HepG2 (cell line): ENCODE measurements at regions not wholly inside any gene's neighbourhood (a gene's known extent, or its start where the extent isn't known, plus 50 kb on each side); places are given as distances from the start of the nearest gene placed in this dataset.

Experiments
- ATAC-seq: fragments of 200-7000 bp; cut with Tn5 transposase; 3 replicates; pipeline ENCODE4 v1.9.1; 2020; ENCODE audit warnings: mild to moderate bottlenecking, moderate library complexity
- BruUV-seq: library from RNA; stranded (reverse); fragments of 400-500 nt; replicated peaks from 2 replicates; lab custom pipeline; 2021; lab: Mats Ljungman, UMichigan
- CTCF ChIA-PET: fragments of 300-600 bp; formaldehyde crosslinking; extraction: SDS; loops from one replicate; lab custom pipeline; 2021; ENCODE audit warnings: low total read pairs, inconsistent platforms, low intra/inter-chr PET ratio; lab: Yijun Ruan, JAX
- POLR2A ChIA-PET: fragments of 350-600 bp; sonication (Branson Sonifier 250); formaldehyde crosslinking; loops from one replicate; lab custom pipeline; 2020; ENCODE audit warnings: antibody characterized with exemption, inconsistent platforms; lab: Yijun Ruan, JAX
- DNase-seq: peaks from one replicate; pipeline ENCODE4 v3.0.0-alpha.2; 2015; ENCODE audit warnings: low spot score
- FAIRE-seq: peaks from 3 replicates; lab custom pipeline; 2011; peaks lifted over from hg19 to GRCh38; lab: Jason Lieb, UNC
- H2AFZ ChIP-seq: one replicate; pipeline ENCODE4 v1.6.1; 2011; ENCODE audit warnings: low read length, inconsistent platforms
- H3K27ac ChIP-seq: fragments of 300-600 bp; 3 replicates; pipeline ENCODE4 v1.8.0; 2011; ENCODE audit warnings: mixed run types, mild to moderate bottlenecking, mixed read lengths, low read length, inconsistent platforms; ENCODE audit not compliant: insufficient read depth; ENCODE audit errors: extremely low read length
- H3K27me3 ChIP-seq, 2 experiments: fragments of 200-600 bp in 1 of 2; 2 replicates in 1 of 2; 3 replicates in 1 of 2; pipeline versions ENCODE4 v1.6.0 to v1.8.0; 2011; ENCODE audit warnings: low read length in 2 of 2, mild to moderate bottlenecking in 2 of 2, moderate library complexity in 2 of 2, inconsistent platforms in 1 of 2; ENCODE audit not compliant: insufficient read depth in 2 of 2, control insufficient read depth in 1 of 2
- H3K36me3 ChIP-seq, 2 experiments: fragments of 200-600 bp in 1 of 2; replicated peaks in 1 of 2; 2 replicates in 1 of 2; 3 replicates in 1 of 2; pipeline versions ENCODE4 v1.5.1 to v1.8.0; 2011; ENCODE audit warnings: low read length in 2 of 2, inconsistent platforms in 1 of 2; ENCODE audit not compliant: insufficient read depth in 2 of 2, control insufficient read depth in 1 of 2
- H3K4me1 ChIP-seq: 2 replicates; pipeline ENCODE4 v1.5.1; 2012; ENCODE audit warnings: low read length, inconsistent platforms; ENCODE audit not compliant: insufficient read depth
- H3K4me2 ChIP-seq: 2 replicates; pipeline ENCODE4 v1.6.0; 2011; ENCODE audit warnings: low read depth, low read length, inconsistent platforms
- H3K4me3 ChIP-seq, 3 experiments: fragments of 200-600 bp in 1 of 3; sonication (generic), shearing (Covaris generic) in 1 of 3; replicated peaks in 1 of 3; 2 replicates each; pipeline ENCODE4 v1.5.1; 2011 to 2016; ENCODE audit warnings: low read length in 3 of 3, inconsistent platforms in 2 of 3, low read depth in 2 of 3, mild to moderate bottlenecking in 2 of 3, control low read depth in 1 of 3, mixed read lengths in 1 of 3; ENCODE audit not compliant: insufficient read depth in 1 of 3
- H3K79me2 ChIP-seq: one replicate; pipeline ENCODE4 v1.6.1; 2011; ENCODE audit warnings: low read length, inconsistent platforms; ENCODE audit not compliant: insufficient read depth
- H3K9ac ChIP-seq: 2 replicates; pipeline ENCODE4 v1.6.0; 2011; ENCODE audit warnings: mild to moderate bottlenecking, low read depth, low read length, inconsistent platforms; ENCODE audit not compliant: insufficient read depth
- H3K9me3 ChIP-seq: 2 replicates; pipeline ENCODE4 v1.5.1; 2012; ENCODE audit warnings: mild to moderate bottlenecking, low read length
- H4K20me1 ChIP-seq: 2 replicates; pipeline ENCODE4 v1.6.0; 2011; ENCODE audit warnings: inconsistent platforms, mild to moderate bottlenecking, low read length, moderate library complexity; ENCODE audit not compliant: insufficient read depth
- ASH2L ChIP-seq: fragments of 300-600, 200-600 bp; sonication (generic); IDR thresholded peaks from 2 replicates; pipeline ENCODE4 v1.7.0; 2017; ENCODE audit warnings: low read depth, mild to moderate bottlenecking, moderate library complexity, mixed read lengths, low read length; ENCODE audit not compliant: insufficient read length
- CENPT ChIP-seq: sonication (generic); formaldehyde crosslinking; IDR thresholded peaks from 2 replicates; pipeline ENCODE4 v1.8.0; 2022; ENCODE audit warnings: low read depth, mild to moderate bottlenecking, moderate library complexity, missing genetic modification reagents
- FOXA1 ChIP-seq, 2 experiments: fragments of 450-650 bp in 1 of 2; sonication (generic) in 1 of 2; formaldehyde crosslinking in 1 of 2; IDR thresholded peaks; 2 replicates each; pipeline versions ENCODE4 v1.4.0 to v1.6.1; 2016 to 2020; ENCODE audit warnings: missing genetic modification reagents in 1 of 2
- NAIF1 ChIP-seq: sonication (generic); formaldehyde crosslinking; IDR thresholded peaks from 2 replicates; pipeline ENCODE4 v1.5.0; 2020; ENCODE audit warnings: mild to moderate bottlenecking, missing genetic modification reagents, borderline replicate concordance
- NR2C2 ChIP-seq: sonication (generic); formaldehyde crosslinking; IDR thresholded peaks from 2 replicates; pipeline ENCODE4 v1.4.0; 2020; ENCODE audit warnings: missing genetic modification reagents, mild to moderate bottlenecking, moderate library complexity, borderline replicate concordance
- RAD21 ChIP-seq: fragments of 450-650 bp; formaldehyde crosslinking; IDR thresholded peaks from 2 replicates; pipeline ENCODE4 v1.5.0; 2020; ENCODE audit warnings: mild to moderate bottlenecking
- SMAD9 ChIP-seq: sonication (generic); formaldehyde crosslinking; IDR thresholded peaks from 2 replicates; pipeline ENCODE4 v1.5.1; 2020; ENCODE audit warnings: mild to moderate bottlenecking, missing genetic modification reagents
- SMARCE1 ChIP-seq: fragments of 450-650 bp; IDR thresholded peaks from 2 replicates; pipeline ENCODE4 v1.6.1; 2017; ENCODE audit warnings: borderline replicate concordance
- TAF15 ChIP-seq: fragments of 200-400 bp; formaldehyde crosslinking; IDR thresholded peaks from one replicate; pipeline ENCODE4 v1.6.1; 2018; ENCODE audit warnings: mild to moderate bottlenecking, low read depth, low read length; ENCODE audit not compliant: poor library complexity, severe bottlenecking
- ZFP1 ChIP-seq: IDR thresholded peaks from 2 replicates; pipeline ENCODE4 v1.6.1; 2016
- ZNF143 ChIP-seq: sonication (generic); formaldehyde crosslinking; IDR thresholded peaks from 2 replicates; pipeline ENCODE4 v1.4.0; 2020; ENCODE audit warnings: missing genetic modification reagents
- ZNF619 ChIP-seq: sonication (generic); formaldehyde crosslinking; IDR thresholded peaks from 2 replicates; pipeline ENCODE4 v1.4.0; 2020; ENCODE audit warnings: mild to moderate bottlenecking, missing genetic modification reagents
- ZZZ3 ChIP-seq: sonication (generic); formaldehyde crosslinking; IDR thresholded peaks from 2 replicates; pipeline ENCODE4 v1.4.0; 2020; ENCODE audit warnings: missing genetic modification reagents, mild to moderate bottlenecking, borderline replicate concordance
- WGBS: methylation state at CpG from one replicate; pipeline ENCODE4 v1.1.6; 2017; ENCODE audit warnings: low lambda C conversion rate; 5-methylcytosine and 5-hydroxymethylcytosine counted together
- in situ Hi-C: cut with HindIII; loops from 2 replicates; pipeline ENCODE4 v1.10.0; 2017; ENCODE audit warnings: low pct_unique_long_range_greater_than_20kb; ENCODE audit not compliant: extremely low pct_ligation_motif_present
- intact Hi-C: fragments of 100-400 bp; cut with micrococcal nuclease; formaldehyde crosslinking; loops from one replicate; pipeline ENCODE4 v1.10.0; 2022; ENCODE audit not compliant: unreplicated experiment
- TF ChIP-seq, protein P1 (sequence below): IDR thresholded peaks from 2 replicates; pipeline ENCODE4 v1.6.1; 2016; ENCODE audit warnings: low read depth, control low read depth
- TF ChIP-seq, protein P2 (sequence below), 2 experiments: fragments of 450-650 bp in 1 of 2; sonication (generic) in 1 of 2; formaldehyde crosslinking; IDR thresholded peaks; 2 replicates each; pipeline versions ENCODE4 v1.5.0 to v1.8.0; 2020 to 2022; ENCODE audit warnings: mild to moderate bottlenecking in 1 of 2, missing genetic modification reagents in 1 of 2
- TF ChIP-seq, protein P3 (sequence below): sonication (generic); formaldehyde crosslinking; IDR thresholded peaks from 2 replicates; pipeline ENCODE4 v1.4.0; 2020; ENCODE audit warnings: missing genetic modification reagents, borderline replicate concordance

DNA sequence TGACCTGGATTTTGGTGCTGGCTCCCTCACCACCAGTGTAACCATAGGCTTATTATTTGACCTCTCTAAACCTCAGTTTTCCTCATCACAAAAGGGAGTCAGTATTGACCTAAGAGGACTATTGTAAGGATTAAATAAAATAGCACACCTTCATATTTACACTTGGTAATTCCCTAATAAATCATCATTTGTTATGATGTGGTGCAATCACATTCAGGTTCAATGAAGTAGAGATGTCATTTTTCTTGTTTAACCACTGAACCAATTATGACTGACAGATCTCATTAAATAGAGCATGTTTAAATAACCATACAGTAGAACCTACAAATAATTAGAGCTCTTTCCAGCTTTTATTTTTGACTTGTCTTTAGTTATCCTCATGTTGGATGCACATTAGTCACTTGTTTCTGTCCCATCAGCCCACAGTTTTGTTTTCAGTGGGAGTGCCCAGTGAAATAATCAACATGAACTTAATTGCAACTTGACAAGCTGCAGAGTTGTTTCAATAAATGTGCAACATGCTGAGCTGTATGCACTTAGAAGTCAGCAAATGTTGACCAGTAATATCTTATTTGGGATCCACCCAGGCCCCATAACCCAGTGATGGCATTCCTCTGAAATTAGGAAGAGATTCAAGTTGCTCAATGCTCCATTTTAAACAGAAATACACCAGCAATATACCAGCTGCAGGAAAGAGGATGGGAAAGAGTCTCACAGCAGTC is 451.7 kb upstream of the MARCKS start (continued):
- TF ChIP-seq, protein P1, sequence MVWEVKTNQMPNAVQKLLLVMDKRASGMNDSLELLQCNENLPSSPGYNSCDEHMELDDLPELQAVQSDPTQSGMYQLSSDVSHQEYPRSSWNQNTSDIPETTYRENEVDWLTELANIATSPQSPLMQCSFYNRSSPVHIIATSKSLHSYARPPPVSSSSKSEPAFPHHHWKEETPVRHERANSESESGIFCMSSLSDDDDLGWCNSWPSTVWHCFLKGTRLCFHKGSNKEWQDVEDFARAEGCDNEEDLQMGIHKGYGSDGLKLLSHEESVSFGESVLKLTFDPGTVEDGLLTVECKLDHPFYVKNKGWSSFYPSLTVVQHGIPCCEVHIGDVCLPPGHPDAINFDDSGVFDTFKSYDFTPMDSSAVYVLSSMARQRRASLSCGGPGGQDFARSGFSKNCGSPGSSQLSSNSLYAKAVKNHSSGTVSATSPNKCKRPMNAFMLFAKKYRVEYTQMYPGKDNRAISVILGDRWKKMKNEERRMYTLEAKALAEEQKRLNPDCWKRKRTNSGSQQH (CRISPR knock-in tag): no peak
- TF ChIP-seq CENPT (CRISPR knock-in tag): no peak
- no peak for TF ChIP-seq RAD21 (CRISPR knock-in tag)
- TF ChIP-seq SMAD9 (CRISPR knock-in tag): no peak

DNA sequence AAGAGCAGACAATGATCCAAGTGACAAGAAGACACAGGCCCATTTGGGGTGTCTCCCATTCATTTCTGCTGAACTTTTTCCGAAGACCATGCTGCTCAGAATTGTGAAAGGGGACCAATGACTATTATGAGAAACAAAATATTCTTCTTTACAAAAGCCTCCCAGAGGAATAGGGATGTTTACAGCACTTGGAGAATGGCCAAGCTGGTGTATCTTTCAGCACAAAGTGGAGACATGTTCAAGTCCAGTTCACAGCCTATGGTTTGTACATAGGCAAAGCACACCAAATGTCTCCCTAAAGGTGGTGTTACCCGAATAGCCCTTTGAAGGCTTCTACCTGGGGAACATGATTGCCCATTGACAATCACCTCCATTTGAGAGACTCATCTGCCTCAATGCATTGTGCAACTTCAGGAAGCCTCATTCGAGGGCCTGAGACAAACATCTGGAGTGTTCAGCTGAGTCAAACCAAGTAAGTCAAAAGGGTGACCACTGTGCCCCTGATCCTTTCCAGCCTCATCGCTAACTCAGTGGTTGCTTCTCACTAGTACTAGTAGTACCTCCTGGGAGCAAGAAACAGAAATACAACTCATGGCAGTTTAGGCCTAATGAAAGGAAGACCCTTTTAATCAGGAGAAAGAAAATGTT is 451.0 kb upstream of the MARCKS start:
- in situ Hi-C loops: loop anchor here (25.0 kb wide), 1 partner anchor 619 kb away; no protein-coding TSS in a partner anchor

More for the DNA sequence above, 451.0 kb upstream of the MARCKS start:
- CTCF ChIA-PET: no interaction called here
- Histone ChIP-seq H2AFZ (no peak overlapping the region), H3K4me2 (no peak overlapping the region), H3K4me3 (no peak overlapping the region), H3K9me3 (no peaks in the 10 kb centered on the region), H3K36me3 (no peaks in the 10 kb centered on the region), H3K4me1 (no peaks in the 10 kb centered on the region), H3K9ac (no peak overlapping the region), H3K27ac (no peak overlapping the region), H3K79me2 (no peaks in the 10 kb centered on the region), H3K27me3 (no peaks in the 10 kb centered on the region; a peak in 1 of 5 replicates), H4K20me1 (no peaks in the 10 kb centered on the region)
- intact Hi-C loops: no loop called here
- POLR2A ChIA-PET: no interaction called here
- DNase-seq: no peak
- TF ChIP-seq ASH2L: no peak
- TF ChIP-seq SMARCE1: no peak
- TF ChIP-seq NR2C2 (CRISPR knock-in tag): no peak
- TF ChIP-seq ZNF143 (CRISPR knock-in tag): no peak
- TF ChIP-seq, protein P2, sequence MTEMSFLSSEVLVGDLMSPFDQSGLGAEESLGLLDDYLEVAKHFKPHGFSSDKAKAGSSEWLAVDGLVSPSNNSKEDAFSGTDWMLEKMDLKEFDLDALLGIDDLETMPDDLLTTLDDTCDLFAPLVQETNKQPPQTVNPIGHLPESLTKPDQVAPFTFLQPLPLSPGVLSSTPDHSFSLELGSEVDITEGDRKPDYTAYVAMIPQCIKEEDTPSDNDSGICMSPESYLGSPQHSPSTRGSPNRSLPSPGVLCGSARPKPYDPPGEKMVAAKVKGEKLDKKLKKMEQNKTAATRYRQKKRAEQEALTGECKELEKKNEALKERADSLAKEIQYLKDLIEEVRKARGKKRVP (CRISPR knock-in tag; IDR thresholded peaks at IDR 0.05): no peak
- no peak for TF ChIP-seq NAIF1 (CRISPR knock-in tag)
- no peak for TF ChIP-seq ZNF619 (CRISPR knock-in tag)
- no peak for TF ChIP-seq FOXA1 (IDR thresholded peaks at IDR 0.05)
- no peak for TF ChIP-seq FOXA1 (CRISPR knock-in tag; IDR thresholded peaks at IDR 0.05)
- no peak for TF ChIP-seq ZZZ3 (CRISPR knock-in tag)
- TF ChIP-seq, protein P3, sequence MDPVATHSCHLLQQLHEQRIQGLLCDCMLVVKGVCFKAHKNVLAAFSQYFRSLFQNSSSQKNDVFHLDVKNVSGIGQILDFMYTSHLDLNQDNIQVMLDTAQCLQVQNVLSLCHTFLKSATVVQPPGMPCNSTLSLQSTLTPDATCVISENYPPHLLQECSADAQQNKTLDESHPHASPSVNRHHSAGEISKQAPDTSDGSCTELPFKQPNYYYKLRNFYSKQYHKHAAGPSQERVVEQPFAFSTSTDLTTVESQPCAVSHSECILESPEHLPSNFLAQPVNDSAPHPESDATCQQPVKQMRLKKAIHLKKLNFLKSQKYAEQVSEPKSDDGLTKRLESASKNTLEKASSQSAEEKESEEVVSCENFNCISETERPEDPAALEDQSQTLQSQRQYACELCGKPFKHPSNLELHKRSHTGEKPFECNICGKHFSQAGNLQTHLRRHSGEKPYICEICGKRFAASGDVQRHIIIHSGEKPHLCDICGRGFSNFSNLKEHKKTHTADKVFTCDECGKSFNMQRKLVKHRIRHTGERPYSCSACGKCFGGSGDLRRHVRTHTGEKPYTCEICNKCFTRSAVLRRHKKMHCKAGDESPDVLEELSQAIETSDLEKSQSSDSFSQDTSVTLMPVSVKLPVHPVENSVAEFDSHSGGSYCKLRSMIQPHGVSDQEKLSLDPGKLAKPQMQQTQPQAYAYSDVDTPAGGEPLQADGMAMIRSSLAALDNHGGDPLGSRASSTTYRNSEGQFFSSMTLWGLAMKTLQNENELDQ (CRISPR knock-in tag): no peak
- no peak for TF ChIP-seq ZFP1
- TF ChIP-seq TAF15: no peak
- no peak for FAIRE-seq
- WGBS: 45% methylated on average over 4 of the region's 4 CpGs
- no peak for ATAC-seq
- BruUV-seq: no TSS peak
